NCI-H2107 (cell line): ENCODE measurements at regions not wholly inside any gene's neighbourhood (a gene's known extent, or its start where the extent isn't known, plus 50 kb on each side); places are given as distances from the start of the nearest gene placed in this dataset.

Source experiments
- DNase-seq: peaks from one replicate; lab custom pipeline; 2025; lab: John Stamatoyannopoulos, UW

DNA sequence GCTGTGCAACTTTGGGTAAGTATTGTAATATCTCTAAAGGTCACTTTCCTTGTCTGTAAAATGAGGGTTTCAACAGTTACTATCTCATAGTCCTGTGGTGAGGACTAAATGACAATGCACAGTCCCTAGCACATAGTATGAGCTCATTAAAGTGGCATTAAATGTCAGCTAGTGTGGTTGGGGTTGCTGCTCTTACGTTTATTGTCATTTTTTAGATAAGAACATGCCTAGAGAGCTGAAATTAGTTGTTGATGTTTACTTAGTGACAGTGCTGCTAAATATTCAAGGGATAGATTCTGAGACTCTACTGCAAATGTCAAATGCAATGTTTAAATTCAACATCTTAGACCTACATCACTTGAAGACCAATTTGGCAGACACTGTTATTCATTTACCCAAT is 356.1 kb upstream of the ETAA1 start:
- no peak for DNase-seq

DNA sequence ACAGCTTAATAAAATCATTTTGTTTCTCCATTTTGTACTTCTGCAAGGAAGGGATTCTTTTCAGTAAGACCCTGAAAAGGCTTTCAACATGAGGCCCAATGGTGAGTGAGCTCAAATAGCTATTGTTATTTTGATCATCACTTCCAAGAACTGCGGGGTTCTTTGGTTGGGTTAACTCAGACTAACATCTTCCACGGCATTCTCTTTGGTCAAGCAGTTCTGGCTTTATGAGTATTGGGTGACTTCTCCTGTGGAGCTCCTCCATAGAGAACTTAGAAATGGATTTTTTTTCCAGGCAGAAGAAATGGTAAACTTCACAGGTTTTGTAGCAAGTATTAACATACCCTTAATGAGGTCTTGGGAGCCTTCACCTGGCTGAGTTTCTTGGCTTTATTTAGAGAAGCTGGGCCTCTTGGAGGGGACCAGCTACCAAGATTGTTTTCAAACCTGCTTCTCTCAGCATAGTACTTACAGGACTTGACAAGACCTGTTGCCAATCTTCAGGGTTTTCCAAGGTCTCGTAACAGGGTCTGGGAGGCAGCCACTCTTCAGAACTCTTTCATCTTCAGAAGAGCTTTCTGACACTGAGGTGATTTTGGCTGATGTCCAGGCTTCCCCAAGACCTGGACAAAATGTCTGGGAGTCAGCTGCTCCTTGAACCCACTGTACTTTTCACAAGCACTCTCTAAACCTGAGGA is 353.2 kb upstream of the ETAA1 start:
- no peak for DNase-seq

DNA sequence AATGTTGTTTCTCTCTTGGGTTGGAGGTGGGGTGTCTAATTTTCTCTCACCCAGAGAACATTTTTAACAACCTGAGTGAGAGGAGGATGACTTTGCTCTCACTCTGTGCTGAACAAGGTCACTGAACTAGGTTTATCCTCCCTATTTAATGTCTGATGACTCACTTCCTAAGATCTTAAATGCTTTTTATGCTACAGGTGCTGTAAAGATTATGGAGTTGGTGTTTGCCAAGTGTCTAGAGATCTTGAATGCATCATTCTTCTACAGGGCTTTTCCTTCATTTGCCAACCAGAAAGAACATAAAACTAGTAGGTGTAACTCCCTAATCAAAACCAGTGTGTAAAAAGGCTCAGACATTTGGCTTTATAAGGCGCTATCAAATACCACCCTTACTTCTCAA is 350.5 kb upstream of the ETAA1 start:
- no peak for DNase-seq

DNA sequence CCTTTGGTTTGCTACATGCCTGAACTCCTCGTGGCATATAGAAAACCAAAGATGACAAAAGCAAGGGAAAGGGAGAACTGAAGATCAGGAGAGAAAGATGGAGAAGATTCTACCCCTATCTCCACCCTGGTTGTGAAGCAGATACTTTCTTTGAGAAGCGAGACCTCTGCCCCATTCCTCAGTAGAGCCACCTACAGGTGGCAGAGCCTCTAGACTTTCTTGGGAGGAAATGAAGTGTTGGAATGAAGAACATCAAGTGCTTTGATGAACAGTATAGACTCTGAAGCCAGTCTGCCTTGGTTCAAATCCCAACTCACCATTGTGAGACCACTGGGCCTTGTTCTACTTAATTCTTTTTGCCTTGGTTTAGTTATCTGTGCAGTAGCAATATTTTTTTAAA is 348.8 kb upstream of the ETAA1 start:
- DNase-seq: no peak

DNA sequence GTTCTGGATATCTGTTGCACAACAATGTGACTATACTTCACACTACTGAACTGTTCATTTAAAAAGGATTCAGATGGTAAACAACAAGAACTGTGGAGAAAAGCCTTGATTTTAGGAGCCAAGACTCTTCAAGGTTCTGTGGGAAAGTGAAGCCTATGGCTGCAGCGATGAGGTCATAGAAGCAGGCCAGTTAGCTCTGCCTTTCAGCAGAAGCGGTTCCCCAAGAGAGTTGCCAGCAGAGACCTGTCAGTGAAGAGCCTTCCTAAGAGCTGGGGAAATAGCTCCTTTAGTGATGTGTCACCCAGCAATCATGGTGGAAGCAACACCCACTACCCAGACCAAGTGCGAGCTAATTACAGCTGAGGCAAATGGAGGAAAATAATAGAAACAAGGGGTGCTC is 346.5 kb upstream of the ETAA1 start:
- DNase-seq: no peak

DNA sequence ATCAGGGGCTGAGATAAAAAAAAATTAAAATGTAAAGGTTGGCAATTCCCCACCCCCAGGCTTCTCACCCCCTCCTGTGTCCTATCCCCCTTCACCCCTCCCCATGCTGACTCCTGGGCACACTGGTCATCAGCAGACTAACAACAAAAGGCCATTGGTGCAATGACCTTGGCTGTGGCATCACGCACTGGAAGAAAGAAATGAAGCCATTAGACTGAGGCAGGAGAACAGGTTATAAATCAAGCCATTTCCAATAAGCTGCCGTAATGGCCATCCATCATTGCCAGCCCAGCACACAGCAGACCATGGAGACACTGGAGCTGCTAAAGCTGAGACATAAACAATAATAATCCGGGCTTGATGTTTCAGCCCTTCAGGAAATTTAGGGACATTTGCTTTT is 342.4 kb upstream of the ETAA1 start:
- DNase-seq: no peak

DNA sequence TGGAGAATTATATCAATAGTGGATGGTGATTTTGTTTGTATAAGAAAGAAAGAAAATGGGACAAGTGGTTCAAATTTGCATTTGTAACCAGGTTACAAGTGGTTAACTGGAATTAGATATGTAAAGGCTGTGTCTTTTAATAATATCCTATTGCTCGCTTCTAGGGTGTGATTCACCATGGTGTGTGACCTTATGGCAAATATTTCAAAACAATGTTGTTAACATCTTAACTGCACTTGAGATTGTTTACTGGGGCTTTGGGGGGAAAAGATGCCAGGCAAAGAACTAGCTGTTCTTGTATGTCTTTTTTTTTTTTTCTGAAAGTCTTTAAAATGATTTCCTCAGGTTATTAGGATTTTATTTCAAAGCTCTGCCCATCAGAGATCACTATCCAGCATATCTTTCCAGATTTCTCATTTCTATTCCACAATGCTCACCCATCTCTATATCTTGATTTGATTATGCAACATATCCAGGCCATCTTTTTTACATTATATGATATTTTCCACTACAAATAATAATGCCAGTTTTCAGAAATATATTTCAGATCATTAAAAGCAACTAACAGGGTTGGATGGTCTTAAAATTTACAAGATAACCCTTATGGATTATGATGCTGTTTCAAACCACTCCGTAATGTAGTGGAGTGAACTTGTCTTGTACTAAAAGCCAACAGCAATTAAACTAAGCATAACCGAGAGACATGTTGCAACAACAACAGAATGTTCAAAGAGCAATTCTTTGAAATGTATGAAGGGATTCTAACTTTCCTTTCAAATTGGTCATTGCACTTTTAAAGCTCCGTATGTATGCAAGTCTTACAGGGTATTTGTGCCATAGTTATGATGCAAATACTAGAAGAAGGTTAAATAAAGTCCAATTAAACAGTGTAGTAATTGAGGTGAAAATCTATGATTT is 341.5 kb upstream of the ETAA1 start:
- no peak for DNase-seq

DNA sequence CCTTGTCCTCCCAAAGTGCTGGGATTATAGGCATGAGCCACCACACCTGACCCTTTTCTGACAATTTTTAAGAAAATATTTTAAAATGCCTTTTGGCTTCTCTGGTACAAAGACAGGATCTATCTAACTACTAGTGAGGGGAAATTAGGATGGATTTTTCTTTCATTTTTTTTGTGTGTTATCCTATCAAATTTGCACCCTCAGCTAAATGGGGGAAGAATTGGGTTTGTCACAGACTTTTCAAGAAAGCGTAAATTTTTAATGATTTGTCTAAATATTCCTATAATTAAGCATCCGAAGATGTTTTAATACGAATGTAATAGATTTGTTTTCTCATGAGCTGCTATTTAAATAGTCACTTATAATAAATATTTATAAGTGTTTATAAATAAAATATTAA is 340.0 kb upstream of the ETAA1 start:
- no peak for DNase-seq

DNA sequence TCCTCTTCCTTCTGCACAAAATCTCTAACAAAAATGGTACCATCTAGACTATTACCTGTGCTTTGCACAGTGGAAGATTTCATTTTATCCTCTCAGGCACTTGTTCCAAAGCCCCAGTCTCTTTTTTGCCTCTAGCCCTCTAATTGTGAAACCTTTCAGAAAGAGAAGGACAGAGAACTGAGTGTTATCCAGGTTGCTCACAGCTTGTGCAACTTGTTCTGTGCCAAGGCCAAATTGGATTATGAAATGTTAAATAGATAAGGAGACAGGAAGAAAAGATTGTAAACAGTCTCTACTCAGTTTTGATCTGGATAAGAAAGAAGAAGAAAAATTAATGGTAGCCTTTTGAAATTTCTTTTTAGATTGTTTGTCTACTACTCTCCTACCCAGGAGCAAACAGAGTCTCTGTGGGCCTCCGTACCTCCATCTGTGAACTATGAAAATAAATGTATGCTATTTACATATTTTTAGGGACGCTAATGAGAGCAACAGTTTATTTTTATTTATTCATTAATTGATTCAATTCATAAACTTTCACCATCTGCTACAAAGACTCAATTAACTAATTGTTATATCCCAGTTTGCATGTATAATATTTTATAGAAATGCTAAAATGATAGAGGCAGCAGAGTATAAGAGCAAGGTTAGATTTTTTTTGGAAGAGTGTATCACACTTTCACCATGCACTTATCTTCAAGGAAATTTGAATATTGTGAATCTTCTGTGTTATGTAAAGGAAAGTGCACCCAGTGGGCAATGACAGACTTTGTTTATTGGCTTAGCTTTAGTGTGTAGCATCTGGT is 339.0 kb upstream of the ETAA1 start:
- no peak for DNase-seq

DNA sequence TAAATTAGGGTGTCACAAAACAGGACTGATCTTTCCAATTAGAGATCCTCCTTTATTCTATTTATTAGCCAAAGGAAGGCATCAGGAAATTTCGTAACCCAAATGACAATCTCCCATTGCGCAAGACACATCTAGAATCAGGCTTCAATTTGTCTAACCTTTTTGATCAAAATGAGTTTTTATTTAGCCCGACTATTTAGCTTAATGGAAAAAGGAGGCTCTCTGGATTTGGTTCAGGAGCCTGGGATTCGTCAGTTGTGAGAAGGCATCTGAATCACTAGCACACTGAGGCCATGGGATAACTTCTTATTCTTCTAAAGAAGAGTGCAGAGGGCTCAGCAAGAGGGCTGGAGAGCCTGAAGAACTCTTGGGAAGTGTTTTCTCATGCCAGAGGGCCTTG is 332.1 kb upstream of the ETAA1 start:
- no peak for DNase-seq

DNA sequence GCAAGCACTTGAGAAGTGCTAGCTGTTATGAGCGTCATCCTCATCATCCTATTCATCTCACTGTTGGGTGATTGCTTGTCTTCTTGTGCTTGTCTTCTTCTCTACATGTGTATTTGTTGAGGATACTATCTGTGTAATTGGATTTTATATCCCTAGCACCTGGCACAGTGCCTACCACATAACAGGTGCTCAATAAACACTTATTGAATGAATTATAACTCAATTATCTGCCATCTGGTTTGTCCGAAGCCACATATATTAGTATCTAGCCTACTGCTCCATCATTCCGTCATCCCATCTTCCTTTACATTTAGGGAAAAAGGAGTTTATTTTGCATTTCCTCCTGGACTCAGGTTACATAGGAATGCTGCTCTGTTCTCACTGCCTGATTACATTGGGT is 330.4 kb upstream of the ETAA1 start:
- DNase-seq: no peak

DNA sequence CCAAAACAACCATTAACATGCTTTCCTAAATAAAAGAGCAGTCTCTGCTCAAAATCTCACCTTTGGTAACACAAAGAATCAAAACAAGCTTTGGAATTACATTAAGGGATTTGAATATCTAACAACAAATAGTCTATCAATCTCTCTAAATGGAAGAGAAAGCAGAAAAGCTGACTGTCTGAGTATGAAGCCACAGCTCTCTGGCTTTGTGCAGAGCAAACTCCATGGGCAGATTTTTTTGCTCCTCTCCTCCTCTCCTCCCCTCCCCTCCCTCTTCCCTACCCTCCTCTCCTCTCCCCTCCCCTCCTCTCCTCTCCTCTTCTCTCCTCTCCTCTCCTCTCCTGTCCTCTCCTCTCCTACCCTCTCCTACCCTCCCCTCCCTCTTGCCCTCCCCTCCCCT is 329.5 kb upstream of the ETAA1 start:
- no peak for DNase-seq

DNA sequence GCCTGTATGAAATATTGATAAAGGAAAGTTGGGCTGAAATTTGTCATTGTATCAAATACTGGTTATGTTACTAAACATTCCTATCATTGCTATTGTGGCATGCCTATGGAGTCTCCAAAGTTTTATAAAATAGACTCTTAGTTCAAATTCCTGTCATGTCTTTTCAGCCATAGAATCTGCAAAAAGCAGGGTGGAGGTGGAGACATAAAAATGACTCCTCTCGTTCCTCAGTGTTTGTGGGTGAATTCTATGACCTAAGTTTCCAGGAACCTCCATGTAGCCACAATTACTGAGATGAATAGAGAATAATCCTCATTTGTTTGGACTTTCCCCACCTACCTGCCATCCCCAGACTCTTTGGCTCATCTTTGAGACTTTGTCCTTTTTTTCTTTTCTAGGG is 326.3 kb upstream of the ETAA1 start:
- DNase-seq: no peak

DNA sequence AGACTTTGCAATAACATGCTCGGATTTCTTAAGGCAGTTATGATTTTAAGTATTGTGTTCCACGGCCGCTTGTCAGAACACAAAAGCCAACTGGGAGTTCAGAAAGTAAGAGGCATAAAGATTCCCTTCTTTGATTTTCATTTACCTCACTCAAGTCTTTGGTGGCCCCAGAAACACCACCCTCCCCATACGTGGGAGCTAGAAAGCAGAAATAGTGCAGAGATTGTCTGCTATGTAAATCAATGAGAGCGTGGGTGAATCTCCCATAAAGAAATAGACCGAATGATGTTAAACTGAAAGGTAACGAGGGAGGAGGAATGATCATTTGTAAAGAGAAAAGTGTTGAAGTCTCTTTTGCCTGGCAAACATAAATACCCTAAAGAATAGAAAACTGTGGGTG is 322.1 kb upstream of the ETAA1 start:
- DNase-seq: no peak

DNA sequence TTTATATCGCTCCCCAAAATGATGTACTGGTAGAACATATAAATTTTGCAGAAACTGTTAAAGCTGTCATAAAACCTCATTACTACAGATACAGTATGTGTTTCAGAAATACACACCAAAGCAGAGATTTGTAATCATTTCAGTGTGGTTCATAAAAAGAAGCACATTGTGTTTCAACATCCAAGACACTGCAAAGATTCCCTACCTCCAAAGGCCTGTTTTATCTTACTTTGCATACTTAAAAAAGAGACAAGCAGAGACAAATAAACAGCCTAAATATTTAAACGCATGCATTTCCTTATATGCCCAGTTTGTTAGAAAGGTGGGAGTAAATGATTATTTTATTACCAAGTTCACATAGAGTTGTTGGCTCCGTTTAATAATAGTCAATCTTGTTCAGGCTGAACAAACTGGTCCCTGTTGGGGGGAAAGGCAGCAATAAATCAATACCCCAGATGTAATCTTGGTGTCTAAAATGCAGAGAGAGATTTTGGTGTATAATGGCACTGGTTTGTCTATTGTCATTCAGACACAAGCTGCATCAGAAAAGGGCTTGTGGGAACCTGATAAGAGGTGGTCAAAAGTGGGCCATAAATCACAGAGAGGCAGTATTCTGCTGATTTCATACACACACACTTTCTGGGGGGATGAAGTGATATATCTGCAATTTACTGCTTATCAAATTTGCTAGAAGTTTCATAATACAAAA is 321.4 kb upstream of the ETAA1 start:
- no peak for DNase-seq

DNA sequence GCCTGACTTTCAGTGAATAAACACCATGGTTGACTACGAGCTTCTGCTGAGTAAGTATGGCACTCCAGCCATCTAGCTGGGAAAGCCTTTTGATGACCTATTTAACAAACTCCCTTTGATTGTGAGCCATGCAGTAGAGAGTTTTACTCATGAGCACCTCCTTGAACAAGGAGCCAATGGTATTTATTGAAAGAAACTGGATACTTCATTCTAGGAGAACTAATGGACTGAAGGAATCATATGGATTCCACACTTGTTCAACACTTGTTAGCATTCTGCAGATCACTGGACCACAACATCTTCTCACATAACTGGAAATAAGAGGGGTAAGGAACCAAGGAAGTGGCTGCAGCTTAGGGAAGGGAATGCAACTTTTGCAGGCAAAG is 320.9 kb upstream of the ETAA1 start:
- DNase-seq: no peak

DNA sequence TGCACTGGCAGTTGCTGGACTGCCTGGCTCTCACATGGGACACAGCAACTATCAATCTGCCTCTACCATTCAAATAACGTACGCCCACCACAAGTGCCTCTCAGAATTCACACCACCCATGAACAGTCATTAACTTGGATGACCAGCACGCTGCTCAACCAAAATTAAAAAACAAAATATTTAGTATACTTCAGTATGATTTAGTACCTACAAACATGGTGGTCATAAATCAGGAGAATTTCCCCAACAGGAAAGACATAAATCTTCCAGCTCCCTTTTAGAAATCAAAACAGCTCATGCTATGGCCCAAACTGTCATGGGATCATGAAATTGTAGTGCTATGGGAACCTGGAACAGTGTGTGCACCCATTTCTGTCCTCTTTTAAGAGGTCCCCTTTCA is 317.4 kb upstream of the ETAA1 start:
- DNase-seq: no peak

DNA sequence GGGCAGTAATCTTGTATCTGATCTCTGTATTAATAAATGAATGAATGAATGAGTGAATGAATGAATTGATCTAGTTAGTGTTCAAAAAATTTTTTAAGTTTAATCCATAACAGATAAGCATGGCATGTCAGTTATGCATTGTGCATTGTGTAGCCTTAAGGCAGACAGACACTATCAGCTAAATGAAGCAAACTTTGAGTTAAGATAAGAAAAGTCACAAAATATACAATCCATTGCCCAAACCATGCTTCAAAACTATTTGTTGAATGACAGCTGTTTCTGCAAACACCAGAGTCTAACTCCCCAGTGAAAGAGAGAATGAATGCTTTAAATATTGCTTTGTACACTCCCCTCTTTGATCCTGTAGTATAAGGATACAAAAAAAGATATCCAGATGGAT is 314.3 kb upstream of the ETAA1 start:
- no peak for DNase-seq

DNA sequence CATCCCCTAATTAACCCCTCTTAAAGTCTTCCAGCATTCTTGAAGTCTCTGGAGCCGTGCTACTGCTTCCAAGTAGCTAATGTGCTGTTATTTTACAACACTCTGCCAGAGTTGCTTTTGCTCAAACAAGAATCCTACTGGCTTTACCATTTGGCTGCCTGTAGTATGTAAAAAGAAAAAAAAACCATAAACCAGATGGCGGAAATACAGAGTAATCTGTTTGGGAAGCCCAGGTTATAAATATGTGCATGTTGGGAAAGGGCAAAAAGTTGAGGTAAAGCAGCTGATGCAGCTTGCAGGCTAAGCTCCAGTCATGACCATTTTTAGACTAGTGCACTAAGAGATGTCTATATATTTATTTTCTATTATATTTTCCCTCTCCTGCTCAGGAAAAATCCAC is 313.2 kb upstream of the ETAA1 start:
- DNase-seq: no peak

DNA sequence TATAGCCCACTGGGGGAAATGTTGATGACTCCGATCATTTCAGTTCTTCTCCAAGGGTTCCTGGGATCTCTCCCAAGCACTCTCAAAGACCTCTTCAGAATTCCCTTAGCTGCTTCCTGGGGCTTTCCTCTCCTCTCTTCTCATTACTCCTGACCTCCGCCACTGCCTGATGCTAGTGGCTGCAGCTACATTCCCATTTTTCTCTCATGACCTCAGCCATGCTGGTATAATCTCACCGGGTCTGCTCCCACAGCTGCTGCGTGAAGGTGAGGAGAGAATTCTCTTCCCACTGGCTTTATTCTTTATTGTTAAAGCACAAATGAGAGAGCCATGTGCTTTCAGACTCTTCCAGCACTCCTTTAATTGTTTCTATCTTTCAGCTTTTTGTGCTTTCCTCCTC is 312.0 kb upstream of the ETAA1 start:
- no peak for DNase-seq

DNA sequence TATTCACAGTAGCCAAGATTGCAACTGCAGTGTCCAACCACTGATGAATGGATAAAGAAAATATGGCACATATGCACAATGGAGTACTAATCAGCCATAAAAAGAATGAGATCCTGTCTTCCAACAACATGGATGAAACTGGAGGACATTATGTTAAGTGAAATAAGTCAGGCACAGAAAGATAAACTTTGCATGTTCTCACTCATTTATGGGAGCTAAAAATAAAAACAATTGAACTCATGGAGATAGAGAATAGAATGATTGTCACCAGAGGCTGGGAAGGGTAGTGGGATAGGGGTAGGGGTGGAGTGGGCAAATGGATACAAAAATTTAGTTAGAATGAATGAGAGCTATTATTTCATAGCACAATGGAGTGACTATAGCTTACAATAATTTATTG is 305.5 kb upstream of the ETAA1 start:
- DNase-seq: no peak

DNA sequence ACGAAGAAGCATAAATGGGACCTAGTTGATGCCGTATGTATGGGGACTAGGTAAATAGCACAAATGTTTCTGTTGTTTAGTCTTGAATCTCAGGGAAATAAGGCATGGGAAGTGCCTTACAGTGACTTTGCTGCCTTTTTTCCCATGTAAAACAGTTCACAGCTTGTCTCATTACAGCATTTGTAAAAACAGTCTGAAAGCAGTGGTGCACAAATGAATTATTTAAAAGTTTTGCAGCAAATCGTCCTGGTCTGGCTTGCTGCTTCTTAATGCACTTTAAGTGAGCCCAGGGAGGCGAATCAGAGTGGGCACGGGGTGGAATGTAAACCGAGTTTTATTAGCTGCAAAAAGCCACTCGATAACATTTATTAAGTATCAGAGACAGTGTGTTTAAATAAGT is 302.0 kb upstream of the ETAA1 start:
- DNase-seq: no peak
